ENCODE measurements at regions not wholly inside any gene's neighbourhood (a gene's known extent, or its start where the extent isn't known, plus 50 kb on each side); places are given as distances from the start of the nearest gene placed in this dataset.

GRCh38 chr12:92027701-92028440 is 117.8 kb downstream of the BTG1 start:
- Histone ChIP-seq H3K9me3 (ENCODE audit: insufficient read depth, low read length, severe bottlenecking) (no peaks in the 10 kb centered on the region), H3K4me3 (ENCODE audit: low read depth in 1 of 2, low read length in 2 of 2) (no peak overlapping the region), H3K27ac (ENCODE audit: low read length) (peak overlapping the region; percentile 96), H3K79me2 (ENCODE audit: insufficient read depth, low read length) (peaks cover 17% of the 10 kb centered on the region), H3K9ac (ENCODE audit: low read depth, low read length) (no peak overlapping the region), H3K4me1 (ENCODE audit: insufficient read depth, low read length) (peaks cover 72% of the 10 kb centered on the region), H2AFZ (ENCODE audit: low read depth, low read length) (no peak overlapping the region), H3K4me2 (ENCODE audit: insufficient read depth, low read length) (no peak overlapping the region), H3K36me3 (ENCODE audit: insufficient read depth, low read length) (no peaks in the 10 kb centered on the region), H3K27me3 (ENCODE audit: insufficient read depth, low read length, poor library complexity) (no peaks in the 10 kb centered on the region), H4K20me1 (ENCODE audit: insufficient read depth, low read length) (no peaks in the 10 kb centered on the region)
- DNase-seq (no peak), ATAC-seq (ENCODE audit: insufficient read depth, low read depth) (no peak)
- TF ChIP-seq, protein P1, sequence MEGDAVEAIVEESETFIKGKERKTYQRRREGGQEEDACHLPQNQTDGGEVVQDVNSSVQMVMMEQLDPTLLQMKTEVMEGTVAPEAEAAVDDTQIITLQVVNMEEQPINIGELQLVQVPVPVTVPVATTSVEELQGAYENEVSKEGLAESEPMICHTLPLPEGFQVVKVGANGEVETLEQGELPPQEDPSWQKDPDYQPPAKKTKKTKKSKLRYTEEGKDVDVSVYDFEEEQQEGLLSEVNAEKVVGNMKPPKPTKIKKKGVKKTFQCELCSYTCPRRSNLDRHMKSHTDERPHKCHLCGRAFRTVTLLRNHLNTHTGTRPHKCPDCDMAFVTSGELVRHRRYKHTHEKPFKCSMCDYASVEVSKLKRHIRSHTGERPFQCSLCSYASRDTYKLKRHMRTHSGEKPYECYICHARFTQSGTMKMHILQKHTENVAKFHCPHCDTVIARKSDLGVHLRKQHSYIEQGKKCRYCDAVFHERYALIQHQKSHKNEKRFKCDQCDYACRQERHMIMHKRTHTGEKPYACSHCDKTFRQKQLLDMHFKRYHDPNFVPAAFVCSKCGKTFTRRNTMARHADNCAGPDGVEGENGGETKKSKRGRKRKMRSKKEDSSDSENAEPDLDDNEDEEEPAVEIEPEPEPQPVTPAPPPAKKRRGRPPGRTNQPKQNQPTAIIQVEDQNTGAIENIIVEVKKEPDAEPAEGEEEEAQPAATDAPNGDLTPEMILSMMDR (IDR thresholded peaks at IDR 0.05; ENCODE audit: borderline replicate concordance, extremely low read depth, low read length, poor library complexity, severe bottlenecking): no peak
- no peak for TF ChIP-seq EZH2 (IDR thresholded peaks at IDR 0.05; ENCODE audit: borderline replicate concordance, low read depth, low read length, severe bottlenecking)

DNA sequence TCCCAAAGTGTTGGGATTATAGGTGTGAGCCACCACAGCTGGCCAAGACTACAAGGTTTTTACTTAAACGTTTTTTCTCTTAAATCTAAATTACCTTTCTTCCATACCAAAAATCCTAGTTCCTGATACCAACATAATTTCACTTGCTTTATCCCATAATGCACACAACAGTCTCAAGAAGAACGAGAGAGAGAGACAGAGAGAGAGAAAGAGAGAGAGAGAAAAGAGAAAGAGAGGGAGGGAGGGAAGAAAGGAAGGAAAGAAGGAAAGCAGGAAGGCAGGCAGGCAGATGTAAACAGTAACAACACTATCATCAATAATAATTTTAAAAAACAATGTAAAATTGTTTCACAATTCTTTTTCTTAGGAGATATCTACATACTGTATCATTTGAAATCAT is 118.4 kb downstream of the BTG1 start:
- Histone ChIP-seq H3K4me3 (ENCODE audit: low read depth in 1 of 2, low read length in 2 of 2) (no peak overlapping the region), H3K9ac (ENCODE audit: low read depth, low read length) (no peak overlapping the region), H3K36me3 (ENCODE audit: insufficient read depth, low read length) (no peaks in the 10 kb centered on the region), H3K4me2 (ENCODE audit: insufficient read depth, low read length) (no peak overlapping the region), H3K4me1 (ENCODE audit: insufficient read depth, low read length) (peaks cover 70% of the 10 kb centered on the region), H3K9me3 (ENCODE audit: insufficient read depth, low read length, severe bottlenecking) (no peaks in the 10 kb centered on the region), H3K27me3 (ENCODE audit: insufficient read depth, low read length, poor library complexity) (no peaks in the 10 kb centered on the region), H3K79me2 (ENCODE audit: insufficient read depth, low read length) (peaks cover 13% of the 10 kb centered on the region), H3K27ac (ENCODE audit: low read length) (0 out of 2 replicates have a peak overlapping the region, but pooled peaks have one; percentile 23), H4K20me1 (ENCODE audit: insufficient read depth, low read length) (no peaks in the 10 kb centered on the region), H2AFZ (ENCODE audit: low read depth, low read length) (peak overlapping the region; percentile 51; the same call in 1 of the 2 replicates)
- TF ChIP-seq, protein P1 (IDR thresholded peaks at IDR 0.05; ENCODE audit: borderline replicate concordance, extremely low read depth, low read length, poor library complexity, severe bottlenecking): no peak
- TF ChIP-seq EZH2 (IDR thresholded peaks at IDR 0.05; ENCODE audit: borderline replicate concordance, low read depth, low read length, severe bottlenecking): no peak
- DNase-seq (no peak), ATAC-seq (ENCODE audit: insufficient read depth, low read depth) (no peak)

- no peaks in the 10 kb centered on the region for H3K9me3 ChIP-seq (ENCODE audit: insufficient read depth, low read length, severe bottlenecking)
- H3K9ac ChIP-seq (ENCODE audit: low read depth, low read length): no peak overlapping the region
- no peak overlapping the region for H2AFZ ChIP-seq (ENCODE audit: low read depth, low read length)
- peaks cover 9% of the 10 kb centered on the region; the same call in 1 of the 2 replicates for H3K79me2 ChIP-seq (ENCODE audit: insufficient read depth, low read length)
- no peaks in the 10 kb centered on the region for H4K20me1 ChIP-seq (ENCODE audit: insufficient read depth, low read length)
- DNase-seq (no peak), ATAC-seq (ENCODE audit: insufficient read depth, low read depth) (no peak)
- H3K36me3 ChIP-seq (ENCODE audit: insufficient read depth, low read length): no peaks in the 10 kb centered on the region
- no peak overlapping the region for H3K4me3 ChIP-seq (ENCODE audit: low read depth in 1 of 2, low read length in 2 of 2)
- no peak for TF ChIP-seq EZH2 (IDR thresholded peaks at IDR 0.05; ENCODE audit: borderline replicate concordance, low read depth, low read length, severe bottlenecking)
- TF ChIP-seq, protein P1 (IDR thresholded peaks at IDR 0.05; ENCODE audit: borderline replicate concordance, extremely low read depth, low read length, poor library complexity, severe bottlenecking): no peak
- peak overlapping the region; percentile 7; the same call in 1 of the 2 replicates for H3K27ac ChIP-seq (ENCODE audit: low read length)
- H3K27me3 ChIP-seq (ENCODE audit: insufficient read depth, low read length, poor library complexity): no peaks in the 10 kb centered on the region
- no peak overlapping the region for H3K4me2 ChIP-seq (ENCODE audit: insufficient read depth, low read length)
- peaks cover 54% of the 10 kb centered on the region for H3K4me1 ChIP-seq (ENCODE audit: insufficient read depth, low read length)
Observed at GRCh38 chr12:92025462-92026207, 120.0 kb downstream of the BTG1 start.
